ENCODE measurements at regions not wholly inside any gene's neighbourhood (a gene's known extent, or its start where the extent isn't known, plus 50 kb on each side); places are given as distances from the start of the nearest gene placed in this dataset.
A peak's percentile ranks its signal among the peaks of the same experiment; 100 is the strongest.

- H3K4ac ChIP-seq (ENCODE audit: low read length): no peak overlapping the region
- no peak overlapping the region for H2BK15ac ChIP-seq (ENCODE audit: low read length)
- no peak overlapping the region for H4K8ac ChIP-seq (ENCODE audit: low read depth, low read length)
- no peak overlapping the region for H3K4me2 ChIP-seq (ENCODE audit: insufficient read depth, low read length, poor library complexity, severe bottlenecking)
- H3K18ac ChIP-seq (ENCODE audit: low read length): no peak overlapping the region
- no peaks in the 10 kb centered on the region for H3K79me1 ChIP-seq (ENCODE audit: low read depth, low read length)
- no peak overlapping the region for H2AK5ac ChIP-seq (ENCODE audit: low read depth, low read length)
- H2BK120ac ChIP-seq (ENCODE audit: low read depth, low read length): no peak overlapping the region
- no peak for DNase-seq (ENCODE audit: low spot score)
- no peak overlapping the region for H2BK5ac ChIP-seq (ENCODE audit: low read length)
- H3K27me3 ChIP-seq (ENCODE audit: control insufficient read depth in 3 of 3, insufficient read depth in 3 of 3, low read depth in 1 of 3, low read length in 3 of 3): no peaks in the 10 kb centered on the region
- no peak overlapping the region for H3K9ac ChIP-seq (ENCODE audit: low read depth, low read length, poor library complexity)
- H4K91ac ChIP-seq (ENCODE audit: low read depth, low read length, poor library complexity): no peak overlapping the region
- no peak overlapping the region for H3K4me3 ChIP-seq (ENCODE audit: low read length in 2 of 2)
- H3K27ac ChIP-seq (replicated peaks; ENCODE audit: low read length): no peak overlapping the region
- WGBS, 2 donors (ENCODE audit: extremely low coverage in 2 of 2, insufficient read length in 2 of 2, insufficient replicate concordance in 1 of 2): no CpG with 5 or more reads among the region's 2 CpGs
- H3K4me1 ChIP-seq (ENCODE audit: control insufficient read depth in 2 of 2, insufficient read depth in 1 of 2, low read depth in 1 of 2, low read length in 2 of 2): no peaks in the 10 kb centered on the region
- H2AFZ ChIP-seq (ENCODE audit: low read length): no peak overlapping the region
- H3K36me3 ChIP-seq (replicated peaks in 1 of 2; ENCODE audit: control insufficient read depth in 2 of 2, insufficient read depth in 2 of 2, low read length in 2 of 2): no peaks in the 10 kb centered on the region
- H2BK12ac ChIP-seq (ENCODE audit: low read length): no peak overlapping the region
- no peaks in the 10 kb centered on the region for H3K9me3 ChIP-seq (replicated peaks in 1 of 2; ENCODE audit: control insufficient read depth in 2 of 2, insufficient read depth in 1 of 2, low read depth in 1 of 2, low read length in 2 of 2)
- H3K14ac ChIP-seq (ENCODE audit: low read length): no peak overlapping the region
- no peak overlapping the region for H3K23ac ChIP-seq (ENCODE audit: low read depth, low read length, poor library complexity)
Measured at GRCh38 chr10:44689368-44689767, 221.8 kb upstream of the TMEM72 start.

DNA sequence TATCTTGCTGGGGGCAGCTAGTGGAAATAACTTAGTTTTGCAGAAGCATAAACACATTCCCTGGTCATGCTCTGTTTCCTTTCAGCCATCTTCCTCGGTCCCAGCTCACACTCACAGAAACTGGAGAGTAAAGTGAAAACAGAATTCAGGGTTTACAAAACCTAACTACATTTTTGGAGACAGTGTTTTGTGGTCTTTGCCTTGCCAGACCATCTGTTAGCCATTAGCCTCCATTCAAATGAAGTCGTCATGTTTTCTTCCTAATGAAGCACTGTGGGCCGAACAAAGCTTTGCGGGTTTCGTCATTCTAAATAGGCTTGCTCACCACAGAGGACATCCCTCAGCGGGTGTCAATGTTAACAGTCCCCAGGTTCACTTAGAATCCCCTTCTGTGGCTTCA lies 214.6 kb upstream of the TMEM72 start:
- H2AK5ac ChIP-seq (ENCODE audit: low read depth, low read length): no peak overlapping the region
- H3K79me1 ChIP-seq (ENCODE audit: low read depth, low read length): no peaks in the 10 kb centered on the region
- H4K91ac ChIP-seq (ENCODE audit: low read depth, low read length, poor library complexity): no peak overlapping the region
- H2BK15ac ChIP-seq (ENCODE audit: low read length): no peak overlapping the region
- H3K27me3 ChIP-seq (ENCODE audit: control insufficient read depth in 3 of 3, insufficient read depth in 3 of 3, low read depth in 1 of 3, low read length in 3 of 3): no peaks in the 10 kb centered on the region
- no CpG with 5 or more reads among the region's 6 CpGs for WGBS, 2 donors (ENCODE audit: extremely low coverage in 2 of 2, insufficient read length in 2 of 2, insufficient replicate concordance in 1 of 2)
- no peak overlapping the region for H3K9ac ChIP-seq (ENCODE audit: low read depth, low read length, poor library complexity)
- H3K36me3 ChIP-seq (replicated peaks in 1 of 2; ENCODE audit: control insufficient read depth in 2 of 2, insufficient read depth in 2 of 2, low read length in 2 of 2): no peaks in the 10 kb centered on the region
- H2BK12ac ChIP-seq (ENCODE audit: low read length): no peak overlapping the region
- no peak overlapping the region for H3K4me2 ChIP-seq (ENCODE audit: insufficient read depth, low read length, poor library complexity, severe bottlenecking)
- no peak overlapping the region for H4K8ac ChIP-seq (ENCODE audit: low read depth, low read length)
- H3K4me1 ChIP-seq (ENCODE audit: control insufficient read depth in 2 of 2, insufficient read depth in 1 of 2, low read depth in 1 of 2, low read length in 2 of 2): peaks cover 0 to 2% of the 10 kb centered on the region in 2 donors
- H3K4me3 ChIP-seq (ENCODE audit: low read length in 2 of 2): no peak overlapping the region
- no peak for DNase-seq (ENCODE audit: low spot score)
- no peak overlapping the region for H3K27ac ChIP-seq (replicated peaks; ENCODE audit: low read length)
- no peak overlapping the region for H2BK5ac ChIP-seq (ENCODE audit: low read length)
- H2BK120ac ChIP-seq (ENCODE audit: low read depth, low read length): no peak overlapping the region
- H3K23ac ChIP-seq (ENCODE audit: low read depth, low read length, poor library complexity): no peak overlapping the region
- no peak overlapping the region for H3K14ac ChIP-seq (ENCODE audit: low read length)
- peaks cover 0 to 1% of the 10 kb centered on the region in 2 donors for H3K9me3 ChIP-seq (replicated peaks in 1 of 2; ENCODE audit: control insufficient read depth in 2 of 2, insufficient read depth in 1 of 2, low read depth in 1 of 2, low read length in 2 of 2)
- H3K18ac ChIP-seq (ENCODE audit: low read length): no peak overlapping the region
- no peak overlapping the region for H3K4ac ChIP-seq (ENCODE audit: low read length)
- no peak overlapping the region for H2AFZ ChIP-seq (ENCODE audit: low read length)

DNA sequence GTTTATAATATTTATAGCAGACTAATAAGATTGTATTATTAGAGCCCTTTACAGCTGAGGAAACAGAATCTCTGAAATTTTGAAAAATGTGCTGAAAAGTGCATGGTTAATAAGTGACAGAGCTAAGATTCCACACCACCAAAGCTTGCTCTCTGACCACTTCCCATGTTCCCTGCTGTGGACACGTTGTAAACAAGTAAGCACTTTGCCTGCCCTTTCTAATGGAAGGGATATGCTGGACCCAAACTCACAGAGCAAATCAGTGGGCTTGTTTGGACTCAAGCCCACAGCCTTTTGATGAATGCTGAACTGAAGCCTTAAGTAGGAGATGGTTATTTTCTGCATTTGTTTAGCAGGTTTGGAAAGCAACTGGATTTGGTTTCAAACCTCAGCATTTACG lies 214.0 kb upstream of the TMEM72 start:
- H3K9ac ChIP-seq (ENCODE audit: low read depth, low read length, poor library complexity): no peak overlapping the region
- H2AFZ ChIP-seq (ENCODE audit: low read length): no peak overlapping the region
- H3K27me3 ChIP-seq (ENCODE audit: control insufficient read depth in 3 of 3, insufficient read depth in 3 of 3, low read depth in 1 of 3, low read length in 3 of 3): no peaks in the 10 kb centered on the region
- H3K14ac ChIP-seq (ENCODE audit: low read length): no peak overlapping the region
- no peak overlapping the region for H2BK15ac ChIP-seq (ENCODE audit: low read length)
- H3K23ac ChIP-seq (ENCODE audit: low read depth, low read length, poor library complexity): no peak overlapping the region
- H3K36me3 ChIP-seq (replicated peaks in 1 of 2; ENCODE audit: control insufficient read depth in 2 of 2, insufficient read depth in 2 of 2, low read length in 2 of 2): no peaks in the 10 kb centered on the region
- no peak overlapping the region for H2BK5ac ChIP-seq (ENCODE audit: low read length)
- H3K4me1 ChIP-seq (ENCODE audit: control insufficient read depth in 2 of 2, insufficient read depth in 1 of 2, low read depth in 1 of 2, low read length in 2 of 2): peaks cover 0 to 2% of the 10 kb centered on the region in 2 donors
- no CpG with 5 or more reads among the region's 2 CpGs for WGBS, 2 donors (ENCODE audit: extremely low coverage in 2 of 2, insufficient read length in 2 of 2, insufficient replicate concordance in 1 of 2)
- H3K4ac ChIP-seq (ENCODE audit: low read length): no peak overlapping the region
- H4K8ac ChIP-seq (ENCODE audit: low read depth, low read length): peak overlapping the region; percentile 92
- no peak overlapping the region for H3K27ac ChIP-seq (replicated peaks; ENCODE audit: low read length)
- no peak overlapping the region for H2BK120ac ChIP-seq (ENCODE audit: low read depth, low read length)
- no peak overlapping the region for H3K18ac ChIP-seq (ENCODE audit: low read length)
- no peak overlapping the region for H3K4me2 ChIP-seq (ENCODE audit: insufficient read depth, low read length, poor library complexity, severe bottlenecking)
- no peak overlapping the region for H2BK12ac ChIP-seq (ENCODE audit: low read length)
- H2AK5ac ChIP-seq (ENCODE audit: low read depth, low read length): no peak overlapping the region
- no peaks in the 10 kb centered on the region for H3K79me1 ChIP-seq (ENCODE audit: low read depth, low read length)
- H3K4me3 ChIP-seq (ENCODE audit: low read length in 2 of 2): no peak overlapping the region
- peaks cover 0 to 1% of the 10 kb centered on the region in 2 donors for H3K9me3 ChIP-seq (replicated peaks in 1 of 2; ENCODE audit: control insufficient read depth in 2 of 2, insufficient read depth in 1 of 2, low read depth in 1 of 2, low read length in 2 of 2)
- no peak overlapping the region for H4K91ac ChIP-seq (ENCODE audit: low read depth, low read length, poor library complexity)
- no peak for DNase-seq (ENCODE audit: low spot score)

- H4K91ac ChIP-seq (ENCODE audit: low read depth, low read length, poor library complexity): no peak overlapping the region
- H3K4me1 ChIP-seq (ENCODE audit: control insufficient read depth in 2 of 2, insufficient read depth in 1 of 2, low read depth in 1 of 2, low read length in 2 of 2): no peaks in the 10 kb centered on the region
- no peak overlapping the region for H3K9ac ChIP-seq (ENCODE audit: low read depth, low read length, poor library complexity)
- peaks cover 0 to 1% of the 10 kb centered on the region in 2 donors for H3K9me3 ChIP-seq (replicated peaks in 1 of 2; ENCODE audit: control insufficient read depth in 2 of 2, insufficient read depth in 1 of 2, low read depth in 1 of 2, low read length in 2 of 2)
- no peak overlapping the region for H2BK120ac ChIP-seq (ENCODE audit: low read depth, low read length)
- no CpG with 5 or more reads among the region's 1 CpG for WGBS, 2 donors (ENCODE audit: extremely low coverage in 2 of 2, insufficient read length in 2 of 2, insufficient replicate concordance in 1 of 2)
- no peaks in the 10 kb centered on the region for H3K36me3 ChIP-seq (replicated peaks in 1 of 2; ENCODE audit: control insufficient read depth in 2 of 2, insufficient read depth in 2 of 2, low read length in 2 of 2)
- no peak overlapping the region for H2AK5ac ChIP-seq (ENCODE audit: low read depth, low read length)
- no peak overlapping the region for H3K4me3 ChIP-seq (ENCODE audit: low read length in 2 of 2)
- H2BK5ac ChIP-seq (ENCODE audit: low read length): no peak overlapping the region
- no peaks in the 10 kb centered on the region for H3K27me3 ChIP-seq (ENCODE audit: control insufficient read depth in 3 of 3, insufficient read depth in 3 of 3, low read depth in 1 of 3, low read length in 3 of 3)
- no peak overlapping the region for H3K4ac ChIP-seq (ENCODE audit: low read length)
- H2AFZ ChIP-seq (ENCODE audit: low read length): no peak overlapping the region
- no peak overlapping the region for H2BK15ac ChIP-seq (ENCODE audit: low read length)
- no peak overlapping the region for H2BK12ac ChIP-seq (ENCODE audit: low read length)
- no peak overlapping the region for H4K8ac ChIP-seq (ENCODE audit: low read depth, low read length)
- H3K4me2 ChIP-seq (ENCODE audit: insufficient read depth, low read length, poor library complexity, severe bottlenecking): no peak overlapping the region
- no peak overlapping the region for H3K14ac ChIP-seq (ENCODE audit: low read length)
- H3K18ac ChIP-seq (ENCODE audit: low read length): no peak overlapping the region
- H3K79me1 ChIP-seq (ENCODE audit: low read depth, low read length): no peaks in the 10 kb centered on the region
- H3K27ac ChIP-seq (replicated peaks; ENCODE audit: low read length): no peak overlapping the region
- no peak overlapping the region for H3K23ac ChIP-seq (ENCODE audit: low read depth, low read length, poor library complexity)
- DNase-seq (ENCODE audit: low spot score): no peak
Measured at GRCh38 chr10:44702531-44702930, 208.6 kb upstream of the TMEM72 start.

All from neuronal stem cell (in vitro differentiated cells).